IPS-20b (cell line): ENCODE measurements at regions not wholly inside any gene's neighbourhood (a gene's known extent, or its start where the extent isn't known, plus 50 kb on each side); places are given as distances from the start of the nearest gene placed in this dataset.

Experiments used
- H3K27ac ChIP-seq: one replicate; pipeline ENCODE4 v1.5.1; 2013; ENCODE audit warnings: low read length
- H3K27me3 ChIP-seq: 2 replicates; pipeline ENCODE4 v1.6.1; 2013; ENCODE audit warnings: mild to moderate bottlenecking, low read length, inconsistent platforms; ENCODE audit not compliant: insufficient read depth
- H3K36me3 ChIP-seq: 2 replicates; pipeline ENCODE4 v1.6.1; 2013; ENCODE audit warnings: low read depth, mild to moderate bottlenecking, inconsistent platforms, low read length, moderate library complexity; ENCODE audit not compliant: insufficient read depth
- H3K4me1 ChIP-seq: 2 replicates; pipeline ENCODE4 v1.6.1; 2013; ENCODE audit warnings: mild to moderate bottlenecking, control low read depth, inconsistent platforms, low read length, moderate library complexity; ENCODE audit not compliant: insufficient read depth
- H3K4me3 ChIP-seq: 2 replicates; pipeline ENCODE4 v1.5.1; 2013; ENCODE audit warnings: mild to moderate bottlenecking, low read length, inconsistent platforms
- H3K9ac ChIP-seq: 2 replicates; pipeline ENCODE4 v1.6.1; 2013; ENCODE audit warnings: low read depth, mild to moderate bottlenecking, inconsistent platforms, low read length, moderate library complexity
- H3K9me3 ChIP-seq: 2 replicates; pipeline ENCODE4 v1.6.1; 2013; ENCODE audit warnings: mild to moderate bottlenecking, low read depth, low read length, inconsistent platforms; ENCODE audit not compliant: insufficient read depth

- Histone ChIP-seq H3K9ac (no peak overlapping the region), H3K9me3 (no peaks in the 10 kb centered on the region), H3K27me3 (no peaks in the 10 kb centered on the region), H3K27ac (no peak overlapping the region), H3K4me1 (no peaks in the 10 kb centered on the region; the same call in 1 of the 2 replicates), H3K4me3 (no peak overlapping the region), H3K36me3 (no peaks in the 10 kb centered on the region)
These were observed 368.0 kb downstream of the QKI start for GRCh38 chr6:163782436-163783003.

GRCh38 chr6:163780994-163781393, 366.5 kb downstream of the QKI start:
- no peaks in the 10 kb centered on the region for H3K27me3 ChIP-seq
- H3K9me3 ChIP-seq: no peaks in the 10 kb centered on the region
- H3K4me1 ChIP-seq: no peaks in the 10 kb centered on the region; the same call in 1 of the 2 replicates
- no peak overlapping the region for H3K27ac ChIP-seq
- no peaks in the 10 kb centered on the region for H3K36me3 ChIP-seq
- H3K9ac ChIP-seq: no peak overlapping the region
- H3K4me3 ChIP-seq: no peak overlapping the region

GRCh38 chr6:163779727-163780284, 365.3 kb downstream of the QKI start:
- no peaks in the 10 kb centered on the region for H3K27me3 ChIP-seq
- no peak overlapping the region for H3K9ac ChIP-seq
- no peak overlapping the region for H3K4me3 ChIP-seq
- no peaks in the 10 kb centered on the region for H3K36me3 ChIP-seq
- no peaks in the 10 kb centered on the region for H3K9me3 ChIP-seq
- H3K4me1 ChIP-seq: no peaks in the 10 kb centered on the region; the same call in 1 of the 2 replicates
- no peak overlapping the region for H3K27ac ChIP-seq

GRCh38 chr6:163777716-163778115, 363.2 kb downstream of the QKI start:
- Histone ChIP-seq H3K4me1 (no peaks in the 10 kb centered on the region; the same call in 1 of the 2 replicates), H3K4me3 (no peak overlapping the region), H3K27me3 (no peaks in the 10 kb centered on the region), H3K9ac (no peak overlapping the region), H3K27ac (no peak overlapping the region), H3K36me3 (no peaks in the 10 kb centered on the region), H3K9me3 (no peaks in the 10 kb centered on the region)

- Histone ChIP-seq H3K36me3 (no peaks in the 10 kb centered on the region), H3K4me3 (no peak overlapping the region), H3K27me3 (no peaks in the 10 kb centered on the region), H3K9me3 (no peaks in the 10 kb centered on the region), H3K4me1 (no peaks in the 10 kb centered on the region; the same call in 1 of the 2 replicates), H3K27ac (no peak overlapping the region), H3K9ac (no peak overlapping the region)
These were observed 362.6 kb downstream of the QKI start for GRCh38 chr6:163776906-163777686.

GRCh38 chr6:163776196-163776905, 361.8 kb downstream of the QKI start:
- Histone ChIP-seq H3K27me3 (no peaks in the 10 kb centered on the region), H3K4me3 (no peak overlapping the region), H3K36me3 (no peaks in the 10 kb centered on the region), H3K27ac (no peak overlapping the region), H3K9ac (no peak overlapping the region), H3K9me3 (no peaks in the 10 kb centered on the region), H3K4me1 (no peaks in the 10 kb centered on the region; the same call in 1 of the 2 replicates)

- Histone ChIP-seq H3K36me3 (no peaks in the 10 kb centered on the region), H3K9ac (no peak overlapping the region), H3K4me3 (no peak overlapping the region), H3K9me3 (no peaks in the 10 kb centered on the region), H3K27me3 (no peaks in the 10 kb centered on the region), H3K4me1 (no peaks in the 10 kb centered on the region), H3K27ac (no peak overlapping the region)
These were observed 360.8 kb downstream of the QKI start for GRCh38 chr6:163775313-163775712.

GRCh38 chr6:163774485-163774884, 360.0 kb downstream of the QKI start:
- Histone ChIP-seq H3K36me3 (no peaks in the 10 kb centered on the region), H3K27ac (no peak overlapping the region), H3K27me3 (no peaks in the 10 kb centered on the region), H3K4me1 (no peaks in the 10 kb centered on the region), H3K4me3 (no peak overlapping the region), H3K9ac (no peak overlapping the region), H3K9me3 (no peaks in the 10 kb centered on the region)

GRCh38 chr6:163773646-163774045, 359.1 kb downstream of the QKI start:
- H3K36me3 ChIP-seq: no peaks in the 10 kb centered on the region
- H3K27ac ChIP-seq: no peak overlapping the region
- H3K9ac ChIP-seq: no peak overlapping the region
- no peaks in the 10 kb centered on the region for H3K4me1 ChIP-seq
- H3K27me3 ChIP-seq: no peaks in the 10 kb centered on the region
- no peaks in the 10 kb centered on the region for H3K9me3 ChIP-seq
- H3K4me3 ChIP-seq: no peak overlapping the region

- Histone ChIP-seq H3K4me3 (no peak overlapping the region), H3K9ac (no peak overlapping the region), H3K9me3 (no peaks in the 10 kb centered on the region), H3K36me3 (no peaks in the 10 kb centered on the region), H3K27me3 (no peaks in the 10 kb centered on the region), H3K4me1 (no peaks in the 10 kb centered on the region), H3K27ac (no peak overlapping the region)
These were observed 358.2 kb downstream of the QKI start for GRCh38 chr6:163772701-163773100.

- no peaks in the 10 kb centered on the region for H3K27me3 ChIP-seq
- no peak overlapping the region for H3K9ac ChIP-seq
- H3K4me3 ChIP-seq: no peak overlapping the region
These were observed 356.7 kb downstream of the QKI start for GRCh38 chr6:163771180-163771579.

More at GRCh38 chr6:163771180-163771579, 356.7 kb downstream of the QKI start:
- H3K9me3 ChIP-seq: no peaks in the 10 kb centered on the region
- H3K27ac ChIP-seq: no peak overlapping the region
- no peaks in the 10 kb centered on the region for H3K36me3 ChIP-seq
- H3K4me1 ChIP-seq: no peaks in the 10 kb centered on the region
